Astrocyte (in vitro differentiated cells and primary cell): ENCODE measurements at regions not wholly inside any gene's neighbourhood (a gene's known extent, or its start where the extent isn't known, plus 50 kb on each side); places are given as distances from the start of the nearest gene placed in this dataset.

ENCODE experiments used
- DNase-seq: peaks from one replicate; pipeline ENCODE4 v3.0.0-alpha.2; 2010; ENCODE audit warnings: low read depth
- FAIRE-seq: peaks from 2 replicates; lab custom pipeline; 2011; peaks lifted over from hg19 to GRCh38; lab: Jason Lieb, UNC
- H2AFZ ChIP-seq: 2 replicates; pipeline ENCODE4 v1.6.0; 2012; ENCODE audit warnings: low read depth, low read length, inconsistent platforms
- H3K27ac ChIP-seq: 2 replicates; pipeline ENCODE4 v1.5.1; 2011; ENCODE audit warnings: low read depth, low read length, inconsistent platforms
- H3K27me3 ChIP-seq: 2 replicates; pipeline ENCODE4 v1.6.0; 2011; ENCODE audit warnings: low read length, inconsistent platforms; ENCODE audit not compliant: insufficient read depth
- H3K36me3 ChIP-seq: 2 replicates; pipeline ENCODE4 v1.5.1; 2011; ENCODE audit warnings: low read length, inconsistent platforms; ENCODE audit not compliant: insufficient read depth
- H3K4me1 ChIP-seq: 2 replicates; pipeline ENCODE4 v1.5.1; 2011; ENCODE audit warnings: low read length, inconsistent platforms; ENCODE audit not compliant: insufficient read depth
- H3K4me2 ChIP-seq: 2 replicates; pipeline ENCODE4 v1.6.0; 2012; ENCODE audit warnings: low read length, inconsistent platforms
- H3K4me3 ChIP-seq: 2 replicates; pipeline ENCODE4 v1.5.1; 2011; ENCODE audit warnings: low read depth, mild to moderate bottlenecking, low read length, inconsistent platforms; ENCODE audit not compliant: insufficient read depth
- H3K79me2 ChIP-seq: 2 replicates; pipeline ENCODE4 v1.6.0; 2012; ENCODE audit warnings: mild to moderate bottlenecking, low read length, inconsistent platforms; ENCODE audit not compliant: insufficient read depth
- H3K9ac ChIP-seq: 2 replicates; pipeline ENCODE4 v1.6.0; 2012; ENCODE audit warnings: mild to moderate bottlenecking, low read length, inconsistent platforms
- H3K9me3 ChIP-seq: 2 replicates; pipeline ENCODE4 v1.5.1; 2012; ENCODE audit warnings: low read depth, mild to moderate bottlenecking, low read length, inconsistent platforms; ENCODE audit not compliant: insufficient read depth
- H4K20me1 ChIP-seq: 2 replicates; pipeline ENCODE4 v1.6.0; 2012; ENCODE audit warnings: low read length, inconsistent platforms; ENCODE audit not compliant: insufficient read depth
- H3K27ac Mint-ChIP-seq: one replicate; pipeline ENCODE4 v1.8.0; 2021; ENCODE audit warnings: mild to moderate bottlenecking, mixed read lengths; ENCODE audit not compliant: unreplicated experiment
- H3K27me3 Mint-ChIP-seq: one replicate; pipeline ENCODE4 v1.8.0; 2021; ENCODE audit warnings: low read depth, mixed read lengths; ENCODE audit not compliant: unreplicated experiment
- H3K36me3 Mint-ChIP-seq: one replicate; pipeline ENCODE4 v1.8.0; 2021; ENCODE audit warnings: low read depth, mixed read lengths; ENCODE audit not compliant: unreplicated experiment
- H3K4me1 Mint-ChIP-seq: one replicate; pipeline ENCODE4 v1.8.0; 2021; ENCODE audit warnings: low read depth, mixed read lengths; ENCODE audit not compliant: unreplicated experiment
- H3K4me3 Mint-ChIP-seq: one replicate; pipeline ENCODE4 v1.8.0; 2021; ENCODE audit warnings: mild to moderate bottlenecking, moderate library complexity, mixed read lengths; ENCODE audit not compliant: unreplicated experiment
- H3K9me3 Mint-ChIP-seq: one replicate; pipeline ENCODE4 v1.8.0; 2021; ENCODE audit warnings: mild to moderate bottlenecking, mixed read lengths; ENCODE audit not compliant: unreplicated experiment
- CTCF ChIP-seq: IDR thresholded peaks from 2 replicates; pipeline ENCODE4 v1.5.1; 2011; ENCODE audit warnings: low read depth, mild to moderate bottlenecking, inconsistent platforms, low read length, moderate library complexity; ENCODE audit not compliant: insufficient read depth
- EZH2 ChIP-seq: IDR thresholded peaks from 2 replicates; pipeline ENCODE4 v1.6.1; 2012; ENCODE audit warnings: mild to moderate bottlenecking, low read length, inconsistent platforms; ENCODE audit not compliant: insufficient read depth

- Histone ChIP-seq H3K4me3 (no peak overlapping the region), H3K27ac (no peak overlapping the region), H3K79me2 (no peaks in the 10 kb centered on the region), H2AFZ (no peak overlapping the region), H3K4me1 (no peaks in the 10 kb centered on the region), H3K27me3 (no peaks in the 10 kb centered on the region), H3K9ac (no peak overlapping the region), H3K9me3 (no peaks in the 10 kb centered on the region), H3K36me3 (no peaks in the 10 kb centered on the region), H4K20me1 (no peaks in the 10 kb centered on the region), H3K4me2 (no peak overlapping the region)
- DNase-seq (no peak), FAIRE-seq (no peak)
- Mint-ChIP-seq H3K9me3 (no peaks in the 10 kb centered on the region), H3K4me3 (no peak overlapping the region), H3K36me3 (no peaks in the 10 kb centered on the region), H3K4me1 (peaks cover 2% of the 10 kb centered on the region), H3K27ac (no peak overlapping the region), H3K27me3 (no peaks in the 10 kb centered on the region)
- no peak for TF ChIP-seq CTCF
- TF ChIP-seq EZH2, result no peak
These were observed 399.2 kb downstream of the INHBA start for GRCh38 chr7:41303709-41304108.

- Mint-ChIP-seq H3K9me3 (no peaks in the 10 kb centered on the region), H3K27me3 (no peaks in the 10 kb centered on the region), H3K4me3 (no peak overlapping the region), H3K36me3 (no peaks in the 10 kb centered on the region), H3K27ac (no peak overlapping the region), H3K4me1 (no peaks in the 10 kb centered on the region)
- no peak overlapping the region for H3K9ac ChIP-seq
- H3K4me2 ChIP-seq, result no peak overlapping the region
- no peak for FAIRE-seq
- no peak overlapping the region for H2AFZ ChIP-seq
- no peak overlapping the region for H3K4me3 ChIP-seq
- H3K4me1 ChIP-seq, result no peaks in the 10 kb centered on the region
- no peak for DNase-seq
- TF ChIP-seq EZH2 (no peak), CTCF (no peak)
- no peaks in the 10 kb centered on the region for H4K20me1 ChIP-seq
- H3K36me3 ChIP-seq, result no peaks in the 10 kb centered on the region
- no peaks in the 10 kb centered on the region for H3K79me2 ChIP-seq
- H3K27ac ChIP-seq, result no peak overlapping the region
- no peaks in the 10 kb centered on the region for H3K27me3 ChIP-seq
- H3K9me3 ChIP-seq, result no peaks in the 10 kb centered on the region
These were observed 404.5 kb downstream of the INHBA start for GRCh38 chr7:41298409-41298808.

- no peaks in the 10 kb centered on the region for H3K4me1 ChIP-seq
- no peaks in the 10 kb centered on the region for H3K36me3 ChIP-seq
- H3K27me3 ChIP-seq, result no peaks in the 10 kb centered on the region
- no peaks in the 10 kb centered on the region for H3K9me3 ChIP-seq
- H3K4me3 Mint-ChIP-seq, result no peak overlapping the region
- H3K27ac Mint-ChIP-seq, result no peak overlapping the region
- H4K20me1 ChIP-seq, result no peaks in the 10 kb centered on the region
- H3K4me2 ChIP-seq, result no peak overlapping the region
- H2AFZ ChIP-seq, result no peak overlapping the region
- no peaks in the 10 kb centered on the region for H3K9me3 Mint-ChIP-seq
- no peak overlapping the region for H3K9ac ChIP-seq
- TF ChIP-seq CTCF (no peak), EZH2 (no peak)
- no peaks in the 10 kb centered on the region for H3K79me2 ChIP-seq
- no peaks in the 10 kb centered on the region for H3K27me3 Mint-ChIP-seq
- H3K36me3 Mint-ChIP-seq, result no peaks in the 10 kb centered on the region
- no peak overlapping the region for H3K4me3 ChIP-seq
- H3K27ac ChIP-seq, result no peak overlapping the region
- H3K4me1 Mint-ChIP-seq, result no peaks in the 10 kb centered on the region
- no peak for DNase-seq
- no peak for FAIRE-seq
These were observed 405.7 kb downstream of the INHBA start for GRCh38 chr7:41297166-41297565.
